ENCODE measurements at regions not wholly inside any gene's neighbourhood (a gene's known extent, or its start where the extent isn't known, plus 50 kb on each side); places are given as distances from the start of the nearest gene placed in this dataset.

DNA sequence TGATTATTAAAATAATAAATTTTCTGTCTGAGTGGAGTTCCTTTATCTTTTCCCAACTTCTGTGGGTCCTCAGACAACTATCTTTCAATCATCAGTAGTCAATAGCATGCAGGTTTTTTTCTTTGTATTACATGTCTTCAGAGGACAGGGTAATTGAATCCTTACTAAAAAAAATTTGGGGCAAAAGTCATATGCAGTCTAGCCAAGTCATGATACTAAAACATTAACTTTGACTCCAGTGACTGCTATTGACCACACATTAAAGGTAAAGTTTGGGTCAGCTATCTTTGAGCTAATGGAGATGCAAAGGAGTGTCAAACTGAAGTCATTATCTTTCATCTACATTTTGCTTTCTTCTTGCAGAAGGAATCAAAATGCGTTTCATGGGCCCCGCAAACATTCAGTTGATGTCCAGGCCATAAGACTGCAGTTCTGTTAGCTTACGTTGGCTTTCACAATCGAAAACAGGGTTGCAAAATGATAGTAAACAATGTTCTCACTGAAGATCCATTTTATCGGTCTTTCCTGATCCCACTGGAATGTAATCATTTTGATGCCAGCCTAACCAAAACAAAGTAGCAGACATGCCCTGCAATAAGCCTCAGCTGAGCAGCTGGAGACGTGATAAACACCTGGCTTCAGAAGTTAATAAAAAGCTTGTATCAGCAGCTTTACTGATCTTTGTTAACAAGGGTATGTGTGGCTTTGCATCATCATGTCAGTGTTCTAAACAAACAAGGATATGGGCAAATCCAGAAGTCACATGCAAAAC is 186.1 kb upstream of the PRLR start:
- FAIRE-seq (no peak), DNase-seq (no peak)
- Histone ChIP-seq H3K27ac (ENCODE audit: low read depth in 2 of 2, low read length in 2 of 2) (no peak overlapping the region), H3K4me3 (ENCODE audit: low read length in 3 of 3) (no peak overlapping the region), H3K9ac (ENCODE audit: low read length in 3 of 3) (no peak overlapping the region), H3K4me1 (ENCODE audit: control insufficient read depth in 2 of 3, insufficient read depth in 2 of 3, low read depth in 1 of 3, low read length in 3 of 3) (no peaks in the 10 kb centered on the region), H3K9me3 (ENCODE audit: control insufficient read depth in 2 of 3, insufficient read depth in 1 of 3, low read length in 3 of 3) (no peaks in the 10 kb centered on the region), H3K27me3 (ENCODE audit: control insufficient read depth, insufficient read depth, low read length) (no peaks in the 10 kb centered on the region), H3K36me3 (ENCODE audit: control insufficient read depth in 2 of 3, insufficient read depth in 3 of 3, low read length in 3 of 3) (no peaks in the 10 kb centered on the region)
- intact Hi-C loops (cut with DNase I): no loop called here
- TF ChIP-seq, protein P1, sequence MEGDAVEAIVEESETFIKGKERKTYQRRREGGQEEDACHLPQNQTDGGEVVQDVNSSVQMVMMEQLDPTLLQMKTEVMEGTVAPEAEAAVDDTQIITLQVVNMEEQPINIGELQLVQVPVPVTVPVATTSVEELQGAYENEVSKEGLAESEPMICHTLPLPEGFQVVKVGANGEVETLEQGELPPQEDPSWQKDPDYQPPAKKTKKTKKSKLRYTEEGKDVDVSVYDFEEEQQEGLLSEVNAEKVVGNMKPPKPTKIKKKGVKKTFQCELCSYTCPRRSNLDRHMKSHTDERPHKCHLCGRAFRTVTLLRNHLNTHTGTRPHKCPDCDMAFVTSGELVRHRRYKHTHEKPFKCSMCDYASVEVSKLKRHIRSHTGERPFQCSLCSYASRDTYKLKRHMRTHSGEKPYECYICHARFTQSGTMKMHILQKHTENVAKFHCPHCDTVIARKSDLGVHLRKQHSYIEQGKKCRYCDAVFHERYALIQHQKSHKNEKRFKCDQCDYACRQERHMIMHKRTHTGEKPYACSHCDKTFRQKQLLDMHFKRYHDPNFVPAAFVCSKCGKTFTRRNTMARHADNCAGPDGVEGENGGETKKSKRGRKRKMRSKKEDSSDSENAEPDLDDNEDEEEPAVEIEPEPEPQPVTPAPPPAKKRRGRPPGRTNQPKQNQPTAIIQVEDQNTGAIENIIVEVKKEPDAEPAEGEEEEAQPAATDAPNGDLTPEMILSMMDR (IDR thresholded peaks at IDR 0.05; ENCODE audit: borderline replicate concordance, extremely low read depth, insufficient read depth): no peak

- Histone ChIP-seq H3K4me3 (ENCODE audit: low read length in 3 of 3) (no peak overlapping the region), H3K9me3 (ENCODE audit: control insufficient read depth in 2 of 3, insufficient read depth in 1 of 3, low read length in 3 of 3) (no peaks in the 10 kb centered on the region), H3K9ac (ENCODE audit: low read length in 3 of 3) (no peak overlapping the region), H3K27ac (ENCODE audit: low read depth in 2 of 2, low read length in 2 of 2) (no peak overlapping the region), H3K27me3 (ENCODE audit: control insufficient read depth, insufficient read depth, low read length) (no peaks in the 10 kb centered on the region), H3K36me3 (ENCODE audit: control insufficient read depth in 2 of 3, insufficient read depth in 3 of 3, low read length in 3 of 3) (no peaks in the 10 kb centered on the region), H3K4me1 (ENCODE audit: control insufficient read depth in 2 of 3, insufficient read depth in 2 of 3, low read depth in 1 of 3, low read length in 3 of 3) (no peaks in the 10 kb centered on the region)
- intact Hi-C loops (cut with DNase I): no loop called here
- DNase-seq (no peak), FAIRE-seq (no peak)
- TF ChIP-seq, protein P1 (IDR thresholded peaks at IDR 0.05; ENCODE audit: borderline replicate concordance, extremely low read depth, insufficient read depth): no peak
Observed at GRCh38 chr5:35415309-35415708, 185.0 kb upstream of the PRLR start.

DNA sequence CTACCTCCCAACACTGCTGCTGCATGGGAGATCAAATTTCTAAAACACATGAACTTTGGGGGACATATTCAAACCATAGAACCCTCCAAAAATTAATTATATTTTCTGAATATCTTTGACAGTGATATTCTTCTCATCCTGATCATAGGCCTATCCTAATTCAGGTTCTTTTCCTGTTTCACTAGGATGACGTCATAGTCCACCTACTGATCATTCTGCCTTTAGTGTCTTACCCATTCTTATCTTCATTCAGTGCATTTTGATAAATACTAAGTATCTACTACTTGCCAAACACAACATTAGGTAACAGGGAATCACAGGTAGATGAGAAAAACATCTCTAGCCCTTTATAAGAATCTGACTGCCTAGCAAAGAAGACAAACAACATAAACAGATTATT is 179.1 kb upstream of the PRLR start:
- DNase-seq (no peak), FAIRE-seq (no peak)
- Histone ChIP-seq H3K27me3 (ENCODE audit: control insufficient read depth, insufficient read depth, low read length) (no peaks in the 10 kb centered on the region), H3K9me3 (ENCODE audit: control insufficient read depth in 2 of 3, insufficient read depth in 1 of 3, low read length in 3 of 3) (no peaks in the 10 kb centered on the region), H3K36me3 (ENCODE audit: control insufficient read depth in 2 of 3, insufficient read depth in 3 of 3, low read length in 3 of 3) (no peaks in the 10 kb centered on the region), H3K9ac (ENCODE audit: low read length in 3 of 3) (no peak overlapping the region), H3K4me1 (ENCODE audit: control insufficient read depth in 2 of 3, insufficient read depth in 2 of 3, low read depth in 1 of 3, low read length in 3 of 3) (no peaks in the 10 kb centered on the region), H3K27ac (ENCODE audit: low read depth in 2 of 2, low read length in 2 of 2) (no peak overlapping the region), H3K4me3 (ENCODE audit: low read length in 3 of 3) (no peak overlapping the region)
- intact Hi-C loops (cut with DNase I): no loop called here
- TF ChIP-seq, protein P1 (IDR thresholded peaks at IDR 0.05; ENCODE audit: borderline replicate concordance, extremely low read depth, insufficient read depth): no peak

DNA sequence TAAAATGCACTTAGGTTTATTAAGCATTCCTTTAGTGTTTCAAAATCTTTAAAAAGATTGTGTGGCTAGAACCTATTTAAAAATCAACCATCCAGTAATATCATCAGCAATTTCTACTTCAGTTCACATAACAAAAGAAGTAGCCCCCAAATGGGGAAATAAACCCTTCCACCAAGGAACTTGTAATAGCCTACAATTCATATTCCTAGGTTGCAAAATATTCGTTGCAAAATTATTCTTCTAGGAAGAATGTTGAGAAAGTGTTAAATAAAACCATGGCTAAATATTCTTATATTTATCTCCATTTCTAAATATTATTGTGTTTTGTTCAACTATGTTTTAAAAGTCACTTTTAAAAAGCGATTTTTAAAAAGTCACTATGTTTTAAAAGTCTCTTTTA is 177.9 kb upstream of the PRLR start:
- DNase-seq (no peak), FAIRE-seq (no peak)
- Histone ChIP-seq H3K4me3 (ENCODE audit: low read length in 3 of 3) (no peak overlapping the region), H3K9me3 (ENCODE audit: control insufficient read depth in 2 of 3, insufficient read depth in 1 of 3, low read length in 3 of 3) (no peaks in the 10 kb centered on the region), H3K36me3 (ENCODE audit: control insufficient read depth in 2 of 3, insufficient read depth in 3 of 3, low read length in 3 of 3) (no peaks in the 10 kb centered on the region), H3K4me1 (ENCODE audit: control insufficient read depth in 2 of 3, insufficient read depth in 2 of 3, low read depth in 1 of 3, low read length in 3 of 3) (no peaks in the 10 kb centered on the region), H3K27ac (ENCODE audit: low read depth in 2 of 2, low read length in 2 of 2) (no peak overlapping the region), H3K27me3 (ENCODE audit: control insufficient read depth, insufficient read depth, low read length) (no peaks in the 10 kb centered on the region), H3K9ac (ENCODE audit: low read length in 3 of 3) (no peak overlapping the region)
- TF ChIP-seq, protein P1 (IDR thresholded peaks at IDR 0.05; ENCODE audit: borderline replicate concordance, extremely low read depth, insufficient read depth): no peak
- intact Hi-C loops (cut with DNase I): no loop called here
